GM21723 (cell line): ENCODE measurements at regions not wholly inside any gene's neighbourhood (a gene's known extent, or its start where the extent isn't known, plus 50 kb on each side); places are given as distances from the start of the nearest gene placed in this dataset.

Source experiments
- ATAC-seq: cut with Tn5 transposase; IDR thresholded peaks from one replicate; pipeline ENCODE4 v1.9.1; 2021; ENCODE audit warnings: mild to moderate bottlenecking, moderate library complexity; ENCODE audit not compliant: unreplicated experiment

GRCh38 chr2:7773362-7774360 lies 856.4 kb downstream of the RNF144A start:
- peak; percentile 74 for ATAC-seq

GRCh38 chr2:7774481-7774880 lies 857.3 kb downstream of the RNF144A start:
- no peak for ATAC-seq

- ATAC-seq = no peak
These were observed 860.5 kb downstream of the RNF144A start for GRCh38 chr2:7777668-7778067.

- no peak for ATAC-seq
These were observed 863.1 kb downstream of the RNF144A start for GRCh38 chr2:7780321-7780720.

GRCh38 chr2:7785700-7786099 lies 868.5 kb downstream of the RNF144A start:
- no peak for ATAC-seq

- no peak for ATAC-seq
These were observed 871.5 kb downstream of the RNF144A start for GRCh38 chr2:7788736-7789135.

- no peak for ATAC-seq
These were observed 874.9 kb downstream of the RNF144A start for GRCh38 chr2:7792031-7792651.

- ATAC-seq = no peak
These were observed 878.8 kb downstream of the RNF144A start for GRCh38 chr2:7795778-7796563.

- no peak for ATAC-seq
These were observed 881.8 kb upstream of the ID2 start for GRCh38 chr2:7800031-7800430.

- no peak for ATAC-seq
These were observed 880.6 kb upstream of the ID2 start for GRCh38 chr2:7801212-7801611.

GRCh38 chr2:7803515-7803914 lies 878.3 kb upstream of the ID2 start:
- ATAC-seq = no peak

- no peak for ATAC-seq
These were observed 872.2 kb upstream of the ID2 start for GRCh38 chr2:7809640-7810039.

- no peak for ATAC-seq
These were observed 870.8 kb upstream of the ID2 start for GRCh38 chr2:7811073-7811472.

- no peak for ATAC-seq
These were observed 869.4 kb upstream of the ID2 start for GRCh38 chr2:7812231-7812995.

GRCh38 chr2:7813541-7814292 lies 868.1 kb upstream of the ID2 start:
- ATAC-seq = no peak

GRCh38 chr2:7815726-7816125 lies 866.1 kb upstream of the ID2 start:
- ATAC-seq = no peak

GRCh38 chr2:7816233-7816632 lies 865.6 kb upstream of the ID2 start:
- ATAC-seq = no peak

- no peak for ATAC-seq
These were observed 864.9 kb upstream of the ID2 start for GRCh38 chr2:7816944-7817343.

- ATAC-seq = no peak
These were observed 862.5 kb upstream of the ID2 start for GRCh38 chr2:7819316-7819715.

GRCh38 chr2:7819850-7820249 lies 862.0 kb upstream of the ID2 start:
- ATAC-seq = no peak
